GM18870 (cell line): ENCODE measurements at regions not wholly inside any gene's neighbourhood (a gene's known extent, or its start where the extent isn't known, plus 50 kb on each side); places are given as distances from the start of the nearest gene placed in this dataset.

ENCODE experiments used
- ATAC-seq: cut with Tn5 transposase; IDR thresholded peaks from one replicate; pipeline ENCODE4 v1.9.1; 2021; ENCODE audit warnings: moderate library complexity; ENCODE audit not compliant: unreplicated experiment

DNA sequence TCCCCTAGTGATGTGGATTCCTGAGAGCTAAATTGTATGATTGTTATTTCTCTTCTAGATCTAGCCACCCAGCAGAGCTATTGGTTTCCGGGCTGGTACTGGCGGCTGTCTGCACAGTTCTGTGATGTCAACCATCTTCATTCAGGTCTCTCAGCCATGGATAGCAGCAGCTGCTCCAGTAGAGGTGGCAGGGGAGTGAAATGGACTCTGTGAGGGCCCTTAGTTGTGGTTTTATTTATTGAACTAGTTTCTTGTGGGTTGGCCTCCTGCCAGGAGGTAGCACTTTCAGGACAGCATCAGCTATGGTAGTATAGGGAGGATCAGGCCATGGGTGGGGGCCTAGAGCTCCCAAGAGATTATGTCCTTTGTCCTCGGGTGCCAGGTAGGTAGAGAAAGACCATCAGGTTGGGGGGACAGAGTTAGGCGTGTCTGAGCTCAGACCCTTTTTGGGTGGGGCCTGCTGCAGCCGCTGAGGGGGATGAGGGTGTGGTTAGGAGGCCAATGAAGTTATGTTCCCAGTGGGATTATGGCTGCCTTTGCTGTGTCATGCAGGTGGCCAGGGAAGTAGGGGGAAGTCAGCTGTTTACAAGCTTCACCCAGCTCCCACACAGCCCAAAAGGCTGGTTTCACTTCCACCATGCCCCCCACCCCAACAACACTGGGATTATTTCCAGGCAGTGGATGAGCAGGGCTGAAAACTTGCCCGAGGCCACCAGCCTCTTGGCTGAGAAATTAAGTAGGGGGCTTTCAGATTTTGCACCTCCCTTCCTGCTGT is 55.1 kb upstream of the RGS4 start:
- no peak for ATAC-seq

DNA sequence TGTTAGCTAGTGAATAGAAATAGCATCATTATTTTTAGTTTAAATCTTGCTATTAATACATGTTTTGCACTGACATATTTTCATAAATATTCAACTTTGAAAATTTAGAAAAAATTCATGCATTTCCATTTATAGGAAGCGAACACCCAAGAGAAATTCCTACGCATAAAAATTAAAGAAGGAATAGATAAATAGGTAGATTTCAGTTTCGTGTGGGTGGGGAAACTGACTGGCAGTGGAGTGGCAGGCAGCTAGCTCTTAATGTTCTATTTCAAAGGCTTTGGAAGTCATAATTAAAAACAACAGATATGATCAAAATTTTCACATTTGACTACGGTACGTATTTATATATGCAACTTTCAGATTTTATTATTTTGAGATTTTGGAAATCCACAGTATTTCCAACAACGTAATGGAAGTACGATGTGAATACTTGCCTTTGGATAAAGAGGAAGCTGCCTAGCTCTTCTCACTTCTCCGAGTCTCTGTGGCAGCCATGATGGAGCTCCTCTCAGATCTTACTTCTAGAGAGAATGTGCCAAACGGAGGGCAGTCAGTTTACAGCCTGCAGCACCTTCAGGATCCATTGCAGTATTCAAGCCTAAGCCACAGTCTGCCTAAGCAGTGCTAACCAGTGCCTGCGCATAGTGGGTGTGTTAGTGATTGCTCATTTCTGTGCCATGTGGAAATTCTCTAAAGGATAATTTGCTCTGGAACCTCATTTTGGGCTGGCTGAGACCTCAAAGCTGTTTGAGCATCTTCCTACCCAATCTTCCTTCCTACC is 62.9 kb upstream of the RGS4 start:
- ATAC-seq: no peak

DNA sequence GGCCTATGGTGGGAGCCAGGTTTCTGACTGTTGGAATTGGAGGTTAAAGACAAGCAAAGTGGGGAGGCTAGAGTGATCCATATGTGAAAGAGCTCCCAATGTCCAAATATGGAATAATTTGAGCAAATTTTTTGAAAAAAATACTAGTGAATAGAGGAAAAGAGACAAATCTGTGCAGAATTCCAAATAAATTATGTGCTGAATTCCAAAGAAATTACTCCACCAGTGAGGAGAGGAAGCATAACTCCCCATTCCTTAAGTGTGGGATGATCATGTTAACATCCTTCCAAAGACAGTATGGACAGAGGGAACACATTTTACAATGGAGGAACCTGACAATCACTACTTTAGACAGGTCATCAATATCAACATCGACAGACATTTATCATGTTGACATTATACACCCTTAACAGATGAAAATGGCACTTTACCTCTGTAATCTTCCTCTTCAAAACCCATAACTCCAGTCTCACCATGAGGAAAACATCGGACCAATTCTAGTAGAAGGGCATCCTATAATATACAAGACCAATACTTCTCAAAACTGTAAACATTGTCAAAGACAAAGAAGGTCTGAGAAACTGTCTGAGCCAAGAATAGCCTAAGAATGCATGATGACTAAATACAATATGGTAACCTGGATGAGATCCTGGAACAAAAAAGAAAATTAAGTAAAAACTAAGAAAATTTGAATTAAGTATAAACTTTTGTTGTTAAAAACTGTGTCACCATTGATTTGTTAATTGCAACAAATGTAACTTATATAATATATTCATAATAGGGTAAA is 71.5 kb upstream of the RGS4 start:
- ATAC-seq: no peak

DNA sequence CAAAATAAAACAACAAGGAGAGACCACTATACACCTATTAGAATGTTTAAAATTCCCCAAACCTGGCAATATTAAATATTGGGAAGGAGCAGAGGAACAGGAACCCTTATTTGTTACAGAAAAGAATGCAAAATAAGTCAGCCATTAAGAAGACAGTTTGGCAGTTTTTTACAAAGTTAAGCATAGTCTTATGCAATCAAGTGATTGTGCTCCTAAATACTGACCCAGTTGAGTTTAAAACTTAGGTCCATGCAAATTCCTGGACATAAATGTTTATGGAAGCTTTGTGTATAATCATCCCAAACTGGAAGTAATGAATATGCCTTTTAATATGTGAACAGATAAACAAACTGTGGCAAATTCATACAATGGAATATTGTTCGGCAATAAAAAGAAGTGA is 72.9 kb upstream of the RGS4 start:
- ATAC-seq: no peak

DNA sequence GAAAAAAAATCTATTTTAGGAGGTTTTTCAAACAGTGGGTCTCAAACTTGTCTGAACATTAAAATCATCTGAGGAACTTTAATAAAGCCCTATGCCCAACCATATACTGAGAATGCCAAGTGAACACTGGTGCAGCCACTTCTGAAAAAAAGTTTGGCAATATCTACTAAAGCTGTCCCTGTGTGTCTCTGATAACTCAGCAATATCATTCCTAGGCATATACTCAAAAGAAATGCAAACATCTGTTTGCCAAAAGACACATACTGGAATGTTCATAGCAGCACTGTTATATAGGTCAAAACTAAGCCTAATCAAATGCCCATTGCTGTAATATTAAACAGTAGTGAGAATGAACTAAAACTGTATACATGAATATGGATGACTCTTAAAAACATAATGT is 74.2 kb upstream of the RGS4 start:
- no peak for ATAC-seq

DNA sequence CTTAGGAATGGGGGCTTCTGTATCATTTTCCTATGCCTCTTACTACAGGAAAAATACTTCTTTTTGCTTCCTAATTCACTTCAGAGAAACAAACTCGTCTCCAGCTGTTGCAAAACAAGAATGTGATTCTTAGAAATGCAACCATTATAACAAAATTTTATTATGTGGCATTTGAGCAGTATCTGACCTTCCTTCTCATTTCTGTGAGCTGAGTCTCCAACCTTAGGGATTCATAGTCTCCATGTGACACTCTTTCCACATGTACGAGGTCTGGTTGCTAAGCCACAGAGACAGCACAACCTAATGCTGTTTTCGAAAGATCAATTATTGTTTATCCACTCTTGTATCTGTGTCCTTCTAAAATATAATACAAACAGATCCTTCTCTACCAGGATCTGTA is 75.3 kb upstream of the RGS4 start:
- ATAC-seq: no peak

DNA sequence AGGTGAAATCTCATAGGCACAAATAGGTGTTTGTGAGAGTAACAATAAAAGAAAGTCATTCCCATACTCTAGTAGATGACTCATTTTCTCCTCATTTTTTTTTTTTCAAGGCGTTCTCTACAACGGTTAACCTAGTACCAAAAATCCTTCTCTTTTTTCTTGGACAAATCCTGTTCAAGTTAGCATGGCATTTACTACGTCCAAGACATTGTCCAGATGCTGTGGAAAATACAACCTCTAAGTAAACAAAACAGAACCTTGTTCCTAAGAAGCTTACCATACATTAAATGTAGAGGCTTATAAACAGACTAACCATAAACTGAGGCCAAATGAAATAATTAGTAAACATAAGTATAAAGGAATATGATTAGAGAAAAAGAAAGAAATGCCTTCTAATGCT is 76.2 kb upstream of the RGS4 start:
- ATAC-seq: no peak

DNA sequence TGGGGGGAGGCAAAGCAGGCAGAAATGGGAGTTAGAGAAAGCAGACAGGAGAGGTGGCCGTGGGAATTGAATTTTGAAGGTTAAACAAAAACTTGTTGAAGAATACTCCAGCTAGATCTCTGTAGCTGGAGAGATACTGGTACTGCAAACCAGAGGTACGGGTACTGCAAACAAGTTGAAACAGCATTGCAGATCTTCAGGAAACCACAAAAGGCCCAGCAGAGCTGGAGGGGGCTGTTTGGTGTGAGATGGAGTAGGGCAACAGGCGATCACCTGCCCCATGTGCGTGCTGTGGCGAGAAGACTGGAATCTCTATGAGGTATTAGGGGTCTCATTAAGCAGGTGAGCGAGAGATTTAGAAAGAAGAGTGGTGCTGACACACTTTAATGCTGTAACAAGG is 77.7 kb upstream of the RGS4 start:
- ATAC-seq: no peak

DNA sequence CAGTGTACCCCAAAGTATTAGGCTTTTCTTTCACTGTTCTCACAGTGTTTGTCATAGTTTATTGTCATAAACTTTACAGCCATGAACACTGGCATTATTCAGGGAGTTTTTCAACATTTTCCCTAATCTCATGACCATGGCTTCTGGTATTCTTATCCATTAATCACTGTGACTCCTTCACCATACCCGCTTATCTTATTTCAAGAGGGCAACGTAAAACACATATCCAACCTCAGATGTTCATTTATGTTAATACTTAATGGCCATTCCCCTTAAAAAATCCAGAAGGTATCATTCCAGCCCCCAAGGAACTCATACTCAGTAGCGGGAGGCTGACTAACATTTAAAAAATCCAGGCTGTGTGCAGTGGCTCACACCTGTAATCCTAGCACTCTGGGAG is 78.5 kb upstream of the RGS4 start:
- no peak for ATAC-seq

DNA sequence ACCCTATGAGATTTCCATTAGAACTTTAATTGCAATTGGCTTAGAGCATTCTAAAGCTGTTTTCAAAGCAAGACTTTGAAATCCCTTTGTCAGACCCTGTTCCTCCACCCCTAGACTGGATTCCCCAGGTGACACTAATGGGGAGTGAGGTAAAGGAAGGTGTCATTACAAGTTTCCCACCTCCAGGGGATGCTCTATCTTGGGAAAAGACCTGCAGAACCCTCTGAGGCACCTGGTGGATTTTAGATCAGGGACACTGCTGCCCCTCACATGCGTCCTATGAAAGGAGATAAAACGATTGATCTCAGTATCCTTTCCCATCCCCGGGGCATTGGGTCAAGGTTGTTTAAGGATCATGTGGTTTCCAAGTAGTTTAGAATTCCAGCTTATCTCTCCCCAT is 80.3 kb upstream of the RGS4 start:
- no peak for ATAC-seq

DNA sequence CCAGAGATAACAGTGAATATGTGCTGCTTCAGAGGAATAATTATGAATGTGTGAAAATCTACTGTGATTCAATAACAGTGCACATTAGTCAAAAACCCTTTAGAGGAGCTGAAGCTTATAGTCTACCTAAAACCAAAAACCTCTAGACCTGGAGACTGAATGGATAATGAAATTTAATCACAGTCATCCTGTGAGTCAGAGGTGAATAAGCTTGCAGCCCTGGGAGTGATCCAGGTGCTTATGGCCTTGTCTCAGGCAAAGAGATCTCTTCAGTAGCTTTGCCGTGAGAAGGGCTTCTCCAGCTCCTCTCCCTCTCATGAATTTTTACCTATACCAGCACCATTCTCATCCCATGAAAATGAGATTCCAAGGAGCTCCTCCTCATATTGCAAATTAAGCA is 81.3 kb upstream of the RGS4 start:
- no peak for ATAC-seq

DNA sequence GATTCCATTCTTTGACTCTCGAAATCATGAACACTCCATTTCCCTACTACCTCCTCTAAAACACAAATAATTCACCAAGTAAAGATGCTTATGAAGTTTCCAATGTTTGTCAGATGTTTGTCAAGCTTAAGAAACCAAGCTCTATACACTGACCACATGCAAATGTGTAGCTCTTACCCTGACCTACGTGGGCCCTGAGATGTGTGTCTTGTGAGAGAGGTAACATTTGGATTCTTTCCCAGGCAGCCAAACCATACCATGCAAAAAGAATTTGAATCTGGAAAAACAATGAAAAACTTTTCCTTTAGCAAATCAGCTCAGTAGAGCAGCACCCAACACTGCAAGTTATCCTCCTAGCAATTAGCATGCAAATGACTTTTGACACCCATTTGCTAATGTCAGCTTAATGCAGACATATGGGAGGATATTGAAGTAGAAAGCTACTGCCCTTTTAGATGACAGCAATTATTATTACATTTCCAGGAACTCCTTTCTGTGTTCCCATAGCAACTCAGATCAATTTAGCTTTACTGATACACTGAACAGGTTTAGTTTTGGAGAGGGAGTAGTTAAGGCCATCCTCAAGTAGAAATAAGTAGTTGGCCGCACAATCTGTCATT is 83.2 kb upstream of the RGS4 start:
- ATAC-seq: no peak

DNA sequence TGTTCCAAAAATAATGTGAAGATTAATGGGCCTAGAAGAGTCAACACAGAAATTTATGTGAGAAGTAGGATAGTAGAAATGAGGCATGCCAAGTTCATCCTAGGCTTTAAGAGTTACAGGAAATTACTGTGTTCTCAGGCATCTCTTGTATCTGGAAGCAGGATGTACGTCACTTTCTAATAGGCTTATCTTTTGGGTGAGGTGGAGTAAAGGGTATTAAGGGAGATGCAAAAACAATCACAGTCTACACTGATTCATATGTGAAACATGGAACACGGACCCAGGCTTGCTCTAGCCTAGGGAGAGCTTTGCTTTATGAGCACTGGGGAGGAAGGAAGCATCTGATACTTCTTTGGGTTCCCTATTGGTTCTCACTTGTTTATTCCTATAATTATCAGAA is 84.5 kb upstream of the RGS4 start:
- no peak for ATAC-seq

DNA sequence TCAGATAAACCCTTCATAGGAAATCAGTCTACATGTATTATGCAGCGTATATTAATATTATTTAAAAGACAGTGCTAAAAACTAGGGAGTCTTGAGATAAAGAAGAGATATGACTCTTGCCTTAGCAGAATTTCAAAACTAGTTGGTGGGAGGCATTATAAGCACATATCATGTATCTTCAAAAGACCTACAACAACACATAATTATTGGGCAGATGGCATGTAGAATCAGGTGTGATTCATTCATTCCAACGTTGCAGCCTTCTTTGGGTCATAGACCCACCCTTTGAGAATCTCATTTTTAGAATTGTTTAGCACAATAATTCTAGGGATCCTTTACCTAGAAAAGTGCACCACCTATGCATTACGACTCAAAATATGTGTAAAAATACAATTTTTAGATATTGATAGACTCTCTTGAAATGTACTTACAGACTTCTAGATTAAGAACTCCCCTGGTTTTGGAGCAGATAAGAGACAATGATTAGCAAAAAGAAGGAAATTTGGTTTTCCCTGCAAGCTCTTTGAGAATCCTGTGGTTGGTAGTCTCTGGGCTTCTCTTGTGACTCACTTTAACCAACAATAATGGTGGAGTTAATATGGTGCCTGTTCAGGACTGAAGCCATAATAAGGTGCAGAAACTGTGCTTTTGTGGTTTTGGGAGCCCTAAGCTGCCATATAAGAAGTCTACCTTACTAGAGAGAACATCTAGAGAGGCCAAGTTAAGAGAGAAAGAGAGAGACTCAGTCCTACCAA is 85.3 kb upstream of the RGS4 start:
- no peak for ATAC-seq

DNA sequence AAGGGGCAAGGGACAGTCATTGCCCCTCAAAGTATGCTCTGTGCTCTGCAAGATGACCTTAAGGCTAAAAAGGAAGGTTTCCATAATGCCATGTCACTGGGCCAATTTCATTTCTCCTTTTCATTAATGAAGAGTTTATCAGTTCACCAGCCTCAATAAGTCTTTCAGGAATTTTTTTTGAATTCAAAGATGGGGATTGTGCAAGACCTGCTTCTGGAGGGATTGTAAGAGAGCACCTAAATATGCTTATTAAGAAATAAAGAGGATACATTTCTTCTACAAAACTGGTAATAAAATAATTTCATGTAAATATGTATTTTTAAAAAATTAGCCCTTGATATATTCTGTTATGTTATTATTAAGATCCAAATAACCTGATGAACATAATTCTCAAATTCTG is 86.8 kb upstream of the RGS4 start:
- no peak for ATAC-seq

DNA sequence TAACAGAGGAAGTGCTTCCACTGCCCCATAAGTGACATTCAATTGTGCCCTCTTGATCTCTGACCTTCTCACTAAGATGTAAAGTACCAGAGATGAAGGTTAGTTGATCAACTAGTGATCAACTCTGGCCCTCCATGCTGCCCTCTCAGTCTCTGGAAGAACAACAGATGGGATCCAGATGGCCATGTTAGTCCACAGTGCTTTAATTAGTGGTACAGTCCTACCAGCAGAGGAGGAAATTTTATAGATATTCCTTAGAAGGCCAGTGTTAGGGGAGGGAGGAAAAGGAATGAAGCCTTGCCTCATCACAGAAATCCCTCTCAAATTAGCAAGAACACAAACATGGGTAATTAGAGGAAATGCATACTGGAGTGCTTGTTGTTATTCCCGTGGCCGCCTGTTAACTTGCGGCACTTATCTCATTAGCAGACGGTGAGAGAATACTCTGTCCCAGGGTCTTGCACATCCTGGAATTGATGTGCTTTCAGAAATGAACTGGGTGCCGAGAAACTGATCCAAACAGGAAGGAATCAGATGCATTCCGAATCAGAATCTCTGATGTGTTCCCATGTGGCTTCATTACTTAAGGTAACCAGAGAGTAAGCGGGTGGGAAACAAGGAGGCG is 91.1 kb upstream of the RGS4 start:
- no peak for ATAC-seq

DNA sequence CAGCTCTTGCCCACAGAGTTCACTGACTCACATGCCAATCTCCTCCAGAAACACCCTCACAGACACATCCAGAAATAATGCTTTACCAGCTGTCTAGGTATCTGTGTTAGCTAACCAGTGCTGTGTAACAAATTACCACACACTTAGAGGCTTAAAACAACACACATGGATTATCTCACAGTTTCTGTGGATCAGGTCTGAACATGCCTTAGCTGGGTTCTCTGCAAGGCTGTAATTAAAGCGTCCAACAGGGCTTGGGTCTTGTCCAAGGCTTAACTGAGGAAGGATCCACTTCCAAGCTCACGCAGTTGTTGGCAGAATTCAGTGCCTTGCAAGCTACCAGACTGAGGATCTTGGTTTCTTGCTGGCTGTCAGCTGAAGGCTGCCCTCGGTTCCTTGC is 92.5 kb upstream of the RGS4 start:
- no peak for ATAC-seq

DNA sequence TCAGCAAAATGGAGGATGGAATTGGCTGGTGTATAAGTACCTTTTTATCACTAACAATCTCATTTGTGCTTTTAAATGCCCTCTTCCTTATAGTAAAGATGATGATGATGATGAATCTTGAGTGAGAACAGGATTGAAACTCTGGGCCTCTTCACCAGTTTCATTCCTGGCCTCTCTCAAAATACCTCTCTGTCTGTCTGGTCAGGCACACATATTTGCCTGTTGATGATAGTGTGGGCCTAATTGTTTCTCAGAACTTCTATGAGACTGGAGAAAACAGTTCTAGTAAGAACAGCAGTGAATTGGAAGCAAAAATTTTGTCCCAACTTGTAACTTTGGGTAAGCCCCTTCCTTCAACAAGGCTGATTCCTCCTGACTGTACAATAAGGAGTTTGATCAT is 94.4 kb upstream of the RGS4 start:
- no peak for ATAC-seq

DNA sequence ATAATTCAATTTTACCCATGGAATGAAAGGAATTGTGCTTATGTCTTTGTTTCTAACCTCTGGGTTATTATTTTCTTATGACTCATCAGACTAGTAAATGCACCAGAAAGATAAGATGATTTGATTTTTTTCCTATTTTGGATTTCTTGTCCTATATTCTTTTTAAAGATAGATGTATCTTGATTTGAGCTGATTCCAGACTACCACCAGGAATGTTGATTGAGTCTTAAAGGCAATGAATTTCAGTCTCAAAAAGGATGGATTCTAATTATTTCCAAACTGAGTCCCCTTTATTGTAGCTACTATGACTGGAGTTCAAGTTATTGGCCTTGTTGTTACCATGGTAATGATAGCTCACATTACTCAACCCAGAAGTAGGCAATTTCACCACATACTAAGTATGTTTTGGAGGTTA is 95.8 kb upstream of the RGS4 start:
- no peak for ATAC-seq

DNA sequence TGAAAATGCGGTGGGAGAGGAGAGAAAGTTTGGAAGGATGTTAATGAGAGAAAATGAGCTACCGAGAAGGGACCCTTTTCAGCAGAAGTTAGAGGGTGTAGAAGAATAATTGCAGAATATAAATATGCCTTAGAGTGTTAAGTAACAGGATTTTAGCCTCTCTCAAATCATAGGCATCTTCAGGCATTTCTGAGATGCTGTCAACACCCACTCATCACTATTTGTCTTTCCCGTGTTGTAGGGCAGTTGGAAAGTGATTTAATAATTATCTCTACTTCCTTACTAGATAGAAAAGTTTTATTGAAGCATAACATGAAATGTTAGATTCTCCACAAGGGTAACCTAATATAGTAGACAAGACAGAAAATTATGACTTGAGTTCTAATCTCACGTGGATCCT is 96.4 kb upstream of the RGS4 start:
- no peak for ATAC-seq
